GM12878 (cell line): ENCODE measurements at regions not wholly inside any gene's neighbourhood (a gene's known extent, or its start where the extent isn't known, plus 50 kb on each side); places are given as distances from the start of the nearest gene placed in this dataset.

Experiments
- ATF2 ChIP-seq: IDR thresholded peaks from 2 replicates; pipeline ENCODE4 v1.6.1; 2012; ENCODE audit warnings: low read length, inconsistent platforms
- ATF7 ChIP-seq: fragments of 450-650 bp; IDR thresholded peaks from 2 replicates; pipeline ENCODE4 v1.6.1; 2016; ENCODE audit warnings: low read depth, mild to moderate bottlenecking
- BCLAF1 ChIP-seq: fragments of 450-650 bp; IDR thresholded peaks from 2 replicates; pipeline ENCODE4 v1.6.1; 2017; ENCODE audit warnings: antibody characterized with exemption, mild to moderate bottlenecking, moderate library complexity
- BHLHE40 ChIP-seq, 2 experiments: fragments of 450-650 bp in 1 of 2; IDR thresholded peaks; 2 replicates each; pipeline ENCODE4 v1.6.1; 2011 to 2017; ENCODE audit warnings: low read depth in 2 of 2, borderline replicate concordance in 1 of 2, improper control_type of control experiment in 1 of 2, low read length in 1 of 2, mild to moderate bottlenecking in 1 of 2
- BMI1 ChIP-seq: fragments of 450-650 bp; IDR thresholded peaks from 2 replicates; pipeline ENCODE4 v1.6.1; 2016; ENCODE audit warnings: mild to moderate bottlenecking, moderate library complexity, borderline replicate concordance
- CEBPB ChIP-seq, 2 experiments: fragments of 150-350 bp in 1 of 2; IDR thresholded peaks; 2 replicates each; pipeline ENCODE4 v1.6.1; 2012 to 2014; ENCODE audit warnings: low read depth in 2 of 2, low read length in 2 of 2, borderline replicate concordance in 1 of 2, inconsistent platforms in 1 of 2
- CREB1 ChIP-seq: IDR thresholded peaks from 2 replicates; pipeline ENCODE4 v1.6.1; 2012; ENCODE audit warnings: low read depth, mild to moderate bottlenecking, inconsistent platforms
- FOXK2 ChIP-seq: fragments of 450-650 bp; IDR thresholded peaks from 2 replicates; pipeline ENCODE4 v1.6.1; 2017; ENCODE audit warnings: mild to moderate bottlenecking, moderate library complexity
- IKZF1 ChIP-seq: fragments of 450-650 bp; conservative IDR thresholded peaks from 2 replicates; pipeline ENCODE4 v1.6.1; 2017; ENCODE audit warnings: antibody characterized with exemption, mild to moderate bottlenecking
- JUND ChIP-seq: IDR thresholded peaks from 2 replicates; pipeline ENCODE4 v1.6.1; 2012; ENCODE audit warnings: low read depth, mild to moderate bottlenecking, low read length, improper control_type of control experiment, moderate library complexity
- MXI1 ChIP-seq: fragments of 150-350 bp; IDR thresholded peaks from 2 replicates; pipeline ENCODE4 v1.6.1; 2011; ENCODE audit warnings: low read depth, mild to moderate bottlenecking, inconsistent platforms, low read length, improper control_type of control experiment
- MYC ChIP-seq: IDR thresholded peaks from 2 replicates; pipeline ENCODE4 v1.6.1; 2011; ENCODE audit warnings: mild to moderate bottlenecking, low read length, moderate library complexity, inconsistent platforms; ENCODE audit not compliant: insufficient read depth, insufficient replicate concordance, insufficient read length, severe bottlenecking
- POLR2A ChIP-seq: IDR thresholded peaks from 2 replicates; pipeline ENCODE4 v1.6.1; 2011; ENCODE audit warnings: low read depth, mild to moderate bottlenecking, low read length
- SIN3A ChIP-seq: IDR thresholded peaks from 2 replicates; pipeline ENCODE4 v1.6.1; 2012; ENCODE audit warnings: low read depth, low read length, improper control_type of control experiment
- SMC3 ChIP-seq: IDR thresholded peaks from 2 replicates; pipeline ENCODE4 v1.6.1; 2011; ENCODE audit warnings: low read length, improper control_type of control experiment, borderline replicate concordance
- TCF7 ChIP-seq: IDR thresholded peaks from 2 replicates; pipeline ENCODE4 v1.6.1; 2014; ENCODE audit warnings: antibody characterized with exemption, borderline replicate concordance
- USF1 ChIP-seq: IDR thresholded peaks from 2 replicates; pipeline ENCODE4 v1.6.1; 2011; ENCODE audit warnings: borderline replicate concordance, low read depth, mild to moderate bottlenecking, moderate library complexity, mixed read lengths, low read length; ENCODE audit not compliant: insufficient read depth; ENCODE audit errors: extremely low read length
- ZBTB33 ChIP-seq: fragments of 450-650 bp; IDR thresholded peaks from 2 replicates; pipeline ENCODE4 v1.6.1; 2017; ENCODE audit warnings: mild to moderate bottlenecking

GRCh38 chr21:25176637-25177412, 430.5 kb downstream of the MRPL39 start (continued):
- TF ChIP-seq JUND (peak; percentile 89), BHLHE40 (IDR thresholded peaks at IDR 0.05; ENCODE audit: borderline replicate concordance in 1 of 2, low read depth in 2 of 2, low read length in 1 of 2) (peak; percentile 73 to 78), ATF2 (peak; percentile 96), TCF7 (peak; percentile 67; the same call in 1 of the 2 replicates), CREB1 (0 out of 2 replicates have a peak, but pooled peaks have one; percentile 26), SIN3A (no peak), USF1 (no peak), BCLAF1 (no peak), IKZF1 (peak; percentile 95), ZBTB33 (no peak), BMI1 (peak; percentile 85), MXI1 (no peak), FOXK2 (no peak), SMC3 (no peak), ATF7 (peak; percentile 76), POLR2A (no peak), CEBPB (IDR thresholded peaks at IDR 0.05; ENCODE audit: borderline replicate concordance in 1 of 2, low read depth in 2 of 2, low read length in 2 of 2) (no peak), MYC (no peak)
